Ishikawa (cell line): ENCODE measurements at regions not wholly inside any gene's neighbourhood (a gene's known extent, or its start where the extent isn't known, plus 50 kb on each side); places are given as distances from the start of the nearest gene placed in this dataset.

Experiments used
- CEBPB ChIP-seq: IDR thresholded peaks from 2 replicates; pipeline ENCODE4 v1.6.1; 2012
- CREB1 ChIP-seq: IDR thresholded peaks from 2 replicates; pipeline ENCODE4 v1.6.1; 2012; ENCODE audit warnings: low read depth
- EGR1 ChIP-seq: IDR thresholded peaks from 2 replicates; pipeline ENCODE4 v1.6.1; 2012
- EP300 ChIP-seq: IDR thresholded peaks from 2 replicates; pipeline ENCODE4 v1.6.1; 2012; ENCODE audit warnings: borderline replicate concordance
- FOXM1 ChIP-seq: IDR thresholded peaks from 2 replicates; pipeline ENCODE4 v1.6.1; 2012; ENCODE audit warnings: low read depth, borderline replicate concordance
- NFIC ChIP-seq: IDR thresholded peaks from 2 replicates; pipeline ENCODE4 v1.6.1; 2012
- RAD21 ChIP-seq: IDR thresholded peaks from 2 replicates; pipeline ENCODE4 v1.6.1; 2012; ENCODE audit warnings: low read depth
- TAF1 ChIP-seq: IDR thresholded peaks from 2 replicates; pipeline ENCODE4 v1.6.1; 2012; ENCODE audit warnings: low read depth, mild to moderate bottlenecking
- TCF12 ChIP-seq: IDR thresholded peaks from 2 replicates; pipeline ENCODE4 v1.6.1; 2012; ENCODE audit warnings: low read depth
- TEAD4 ChIP-seq: IDR thresholded peaks from 2 replicates; pipeline ENCODE4 v1.6.1; 2012
- YY1 ChIP-seq: IDR thresholded peaks from 2 replicates; pipeline ENCODE4 v1.6.1; 2012; ENCODE audit warnings: low read depth
- ZBTB7A ChIP-seq: IDR thresholded peaks from 2 replicates; pipeline ENCODE4 v1.6.1; 2012; ENCODE audit warnings: low read depth
- TF ChIP-seq, protein P1 (sequence below): IDR thresholded peaks from 2 replicates; pipeline ENCODE4 v1.6.1; 2012
- TF ChIP-seq, protein P2 (sequence below): IDR thresholded peaks from 2 replicates; pipeline ENCODE4 v1.6.1; 2012; ENCODE audit warnings: low read depth, mild to moderate bottlenecking
- TF ChIP-seq, protein P3 (sequence below): IDR thresholded peaks from 2 replicates; pipeline ENCODE4 v1.6.1; 2012

DNA sequence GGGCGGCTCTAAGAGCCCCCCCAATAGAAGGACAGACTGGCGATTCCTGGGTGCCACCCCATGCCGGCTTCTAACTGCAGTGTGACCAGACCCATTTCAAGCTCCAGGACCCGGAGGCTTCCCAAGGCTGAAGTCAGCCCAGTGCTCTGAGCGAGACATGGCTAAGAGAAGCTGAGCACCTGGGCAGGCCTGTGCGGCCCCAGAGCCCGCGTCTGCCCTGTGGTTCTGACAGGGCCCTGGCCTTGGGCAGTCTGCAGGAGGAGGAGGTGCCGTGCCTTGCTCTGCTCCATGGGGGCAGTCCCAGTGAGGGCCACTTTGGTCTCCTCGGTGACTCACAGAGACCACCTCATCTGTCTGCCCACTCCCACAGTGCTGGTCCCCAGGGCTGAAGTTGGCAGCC, 1314.2 kb downstream of the BRD1 start:
- TF ChIP-seq EP300 = no peak
- no peak for TF ChIP-seq ZBTB7A
- TF ChIP-seq RAD21 = no peak
- TF ChIP-seq FOXM1 = no peak
- TF ChIP-seq, protein P1, sequence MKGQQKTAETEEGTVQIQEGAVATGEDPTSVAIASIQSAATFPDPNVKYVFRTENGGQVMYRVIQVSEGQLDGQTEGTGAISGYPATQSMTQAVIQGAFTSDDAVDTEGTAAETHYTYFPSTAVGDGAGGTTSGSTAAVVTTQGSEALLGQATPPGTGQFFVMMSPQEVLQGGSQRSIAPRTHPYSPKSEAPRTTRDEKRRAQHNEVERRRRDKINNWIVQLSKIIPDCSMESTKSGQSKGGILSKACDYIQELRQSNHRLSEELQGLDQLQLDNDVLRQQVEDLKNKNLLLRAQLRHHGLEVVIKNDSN = no peak
- no peak for TF ChIP-seq CREB1
- TF ChIP-seq NFIC = no peak
- no peak for TF ChIP-seq CEBPB
- TF ChIP-seq YY1 = no peak
- TF ChIP-seq, protein P2, sequence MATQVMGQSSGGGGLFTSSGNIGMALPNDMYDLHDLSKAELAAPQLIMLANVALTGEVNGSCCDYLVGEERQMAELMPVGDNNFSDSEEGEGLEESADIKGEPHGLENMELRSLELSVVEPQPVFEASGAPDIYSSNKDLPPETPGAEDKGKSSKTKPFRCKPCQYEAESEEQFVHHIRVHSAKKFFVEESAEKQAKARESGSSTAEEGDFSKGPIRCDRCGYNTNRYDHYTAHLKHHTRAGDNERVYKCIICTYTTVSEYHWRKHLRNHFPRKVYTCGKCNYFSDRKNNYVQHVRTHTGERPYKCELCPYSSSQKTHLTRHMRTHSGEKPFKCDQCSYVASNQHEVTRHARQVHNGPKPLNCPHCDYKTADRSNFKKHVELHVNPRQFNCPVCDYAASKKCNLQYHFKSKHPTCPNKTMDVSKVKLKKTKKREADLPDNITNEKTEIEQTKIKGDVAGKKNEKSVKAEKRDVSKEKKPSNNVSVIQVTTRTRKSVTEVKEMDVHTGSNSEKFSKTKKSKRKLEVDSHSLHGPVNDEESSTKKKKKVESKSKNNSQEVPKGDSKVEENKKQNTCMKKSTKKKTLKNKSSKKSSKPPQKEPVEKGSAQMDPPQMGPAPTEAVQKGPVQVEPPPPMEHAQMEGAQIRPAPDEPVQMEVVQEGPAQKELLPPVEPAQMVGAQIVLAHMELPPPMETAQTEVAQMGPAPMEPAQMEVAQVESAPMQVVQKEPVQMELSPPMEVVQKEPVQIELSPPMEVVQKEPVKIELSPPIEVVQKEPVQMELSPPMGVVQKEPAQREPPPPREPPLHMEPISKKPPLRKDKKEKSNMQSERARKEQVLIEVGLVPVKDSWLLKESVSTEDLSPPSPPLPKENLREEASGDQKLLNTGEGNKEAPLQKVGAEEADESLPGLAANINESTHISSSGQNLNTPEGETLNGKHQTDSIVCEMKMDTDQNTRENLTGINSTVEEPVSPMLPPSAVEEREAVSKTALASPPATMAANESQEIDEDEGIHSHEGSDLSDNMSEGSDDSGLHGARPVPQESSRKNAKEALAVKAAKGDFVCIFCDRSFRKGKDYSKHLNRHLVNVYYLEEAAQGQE = no peak
- TF ChIP-seq EGR1 = no peak

DNA sequence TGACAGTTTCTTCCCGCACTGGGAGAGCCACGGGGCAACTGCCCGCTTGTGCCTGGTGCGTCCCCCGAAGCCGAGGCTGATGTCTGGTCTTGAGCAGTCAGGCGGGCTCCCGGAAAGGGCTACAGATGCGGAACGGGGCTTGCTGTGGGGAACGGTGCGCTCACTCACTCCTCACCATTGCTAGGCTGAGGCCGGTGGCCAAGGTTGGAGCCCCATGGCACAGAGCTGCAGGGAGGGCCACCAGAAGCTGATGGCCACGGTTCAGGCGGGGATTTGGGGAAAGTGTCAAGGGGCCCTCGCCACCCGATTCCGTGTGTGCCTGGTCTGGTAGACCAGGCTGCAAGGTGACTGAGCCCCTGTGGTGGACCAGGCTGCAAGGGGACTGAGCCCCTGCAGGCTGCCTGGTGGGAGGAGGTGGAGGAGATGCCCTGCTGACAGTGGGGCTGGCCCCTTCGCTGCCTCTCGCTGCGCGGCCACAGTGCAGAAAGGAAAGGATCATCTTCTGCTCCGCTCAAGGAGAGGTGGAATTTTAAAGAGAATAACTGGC, 1315.8 kb downstream of the BRD1 start:
- TF ChIP-seq EP300 (no peak), NFIC (no peak), TCF12 (no peak)

DNA sequence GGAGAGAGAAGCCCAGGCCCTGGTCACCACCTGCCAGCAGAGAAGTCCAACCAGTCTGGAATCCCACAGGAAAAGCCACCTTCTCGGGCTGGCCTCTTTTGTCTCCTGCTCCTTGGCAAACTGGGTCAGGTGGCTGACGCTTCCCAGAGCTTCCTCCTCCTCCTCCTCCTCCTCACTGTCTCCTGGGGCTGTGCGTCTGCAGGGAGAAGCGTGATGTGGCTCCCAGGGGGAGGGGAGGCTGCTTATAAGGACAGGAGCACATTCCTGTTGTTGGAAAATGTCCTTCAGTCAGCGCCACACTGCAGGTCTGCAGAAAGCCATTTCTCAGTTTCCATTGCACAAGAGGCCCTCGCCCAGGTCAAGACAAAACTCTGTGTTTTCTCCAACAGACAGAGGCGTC, 1316.5 kb downstream of the BRD1 start:
- TF ChIP-seq TCF12 (no peak), TEAD4 (no peak), RAD21 (no peak), CEBPB (no peak), EP300 (no peak), EGR1 (no peak), FOXM1 (no peak), TAF1 (no peak), NFIC (no peak)
- TF ChIP-seq, protein P3, sequence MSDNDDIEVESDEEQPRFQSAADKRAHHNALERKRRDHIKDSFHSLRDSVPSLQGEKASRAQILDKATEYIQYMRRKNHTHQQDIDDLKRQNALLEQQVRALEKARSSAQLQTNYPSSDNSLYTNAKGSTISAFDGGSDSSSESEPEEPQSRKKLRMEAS = no peak
- TF ChIP-seq, protein P2 = no peak

DNA sequence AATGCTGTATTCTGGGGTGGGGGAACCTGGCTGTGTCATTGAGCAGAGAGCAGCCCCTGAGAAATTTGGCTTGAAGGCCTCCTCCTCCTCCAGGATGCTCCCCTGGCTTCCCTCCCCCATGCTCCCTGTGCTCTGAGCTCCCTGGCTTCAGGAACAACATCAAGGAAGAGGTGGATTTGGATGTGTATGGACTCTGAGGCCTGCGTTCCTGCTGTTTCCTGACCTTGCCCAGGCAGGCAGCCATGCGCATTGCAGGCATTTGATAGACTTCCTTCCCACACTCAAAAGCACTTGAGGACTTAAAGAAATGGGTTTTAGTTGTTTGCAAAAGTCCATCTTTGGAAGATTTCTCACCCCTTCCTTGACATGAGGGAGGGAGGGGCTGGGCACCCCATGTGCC, 1317.1 kb downstream of the BRD1 start:
- TF ChIP-seq TEAD4 (no peak), EGR1 (no peak), FOXM1 (no peak), CEBPB (no peak), EP300 (no peak), TAF1 (no peak), NFIC (no peak), TCF12 (no peak), ZBTB7A (no peak), YY1 (no peak), RAD21 (no peak), CREB1 (no peak)
- TF ChIP-seq, protein P3 = no peak
- TF ChIP-seq, protein P2 = no peak
- TF ChIP-seq, protein P1 = no peak
